ENCODE measurements at regions not wholly inside any gene's neighbourhood (a gene's known extent, or its start where the extent isn't known, plus 50 kb on each side); places are given as distances from the start of the nearest gene placed in this dataset.

DNA sequence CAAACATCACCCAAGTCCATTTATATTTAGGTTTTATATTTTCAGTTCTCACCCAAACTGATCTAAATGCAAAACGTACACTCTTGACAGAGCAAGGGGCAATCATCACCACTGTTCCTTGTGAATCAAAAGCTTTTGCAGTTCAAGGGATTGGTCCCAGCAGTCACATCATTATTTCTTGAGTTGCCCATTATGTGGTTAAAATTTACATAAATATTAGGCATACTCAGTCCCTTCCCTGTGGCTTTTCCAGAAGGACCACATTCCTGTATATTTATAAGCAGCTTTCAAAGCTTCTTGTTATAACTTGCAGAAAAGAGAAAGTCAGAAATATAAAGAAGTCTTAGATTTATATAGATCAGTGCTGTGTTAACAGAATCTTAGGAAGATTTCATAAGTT is 224.4 kb downstream of the CLCN4 start:
- no peak for DNase-seq (ENCODE audit: low read depth)
- H3K4me3 ChIP-seq (ENCODE audit: low read depth, low read length), result no peak overlapping the region

DNA sequence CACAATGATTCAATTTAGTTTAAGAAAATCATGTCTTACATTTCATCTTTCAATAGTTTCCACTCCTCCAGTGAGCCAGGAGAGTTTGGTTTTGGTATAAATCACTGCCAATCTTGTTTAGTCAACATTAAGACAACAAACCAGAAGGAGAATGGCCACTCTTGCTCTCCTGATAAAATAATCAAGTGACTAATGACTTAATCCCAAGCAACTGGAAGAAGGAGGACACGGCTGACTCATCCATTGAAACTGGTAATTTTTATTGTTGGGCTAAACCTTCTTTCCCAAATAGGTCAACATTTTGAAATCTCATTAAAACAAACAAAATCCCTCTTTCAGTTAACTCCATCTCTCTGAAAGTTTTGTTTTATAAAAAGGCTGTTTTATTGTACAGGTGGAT is 230.2 kb downstream of the CLCN4 start:
- H3K4me3 ChIP-seq (ENCODE audit: low read depth, low read length), result no peak overlapping the region
- DNase-seq (ENCODE audit: low read depth), result no peak

DNA sequence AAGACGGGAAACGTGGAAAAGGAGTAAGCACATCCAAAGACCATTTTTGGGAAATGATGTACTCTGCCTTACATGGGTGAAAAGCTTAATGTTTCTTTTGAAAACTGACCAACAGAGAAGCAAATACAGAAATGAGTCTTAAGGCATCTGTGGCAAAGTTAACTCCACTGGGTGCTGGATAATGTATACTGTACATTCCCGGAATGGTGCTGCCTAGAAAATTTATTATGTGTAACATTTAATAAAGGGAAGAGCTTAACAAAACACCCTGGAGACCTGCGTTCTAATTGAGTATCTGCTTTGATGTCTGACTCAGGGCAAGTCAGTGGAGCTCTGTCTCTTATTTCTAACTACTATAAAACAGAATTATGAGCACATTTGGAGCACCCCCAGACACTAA is 230.2 kb downstream of the MID1 start:
- no peak overlapping the region for H3K4me3 ChIP-seq (ENCODE audit: low read depth, low read length)
- DNase-seq (ENCODE audit: low read depth), result no peak

DNA sequence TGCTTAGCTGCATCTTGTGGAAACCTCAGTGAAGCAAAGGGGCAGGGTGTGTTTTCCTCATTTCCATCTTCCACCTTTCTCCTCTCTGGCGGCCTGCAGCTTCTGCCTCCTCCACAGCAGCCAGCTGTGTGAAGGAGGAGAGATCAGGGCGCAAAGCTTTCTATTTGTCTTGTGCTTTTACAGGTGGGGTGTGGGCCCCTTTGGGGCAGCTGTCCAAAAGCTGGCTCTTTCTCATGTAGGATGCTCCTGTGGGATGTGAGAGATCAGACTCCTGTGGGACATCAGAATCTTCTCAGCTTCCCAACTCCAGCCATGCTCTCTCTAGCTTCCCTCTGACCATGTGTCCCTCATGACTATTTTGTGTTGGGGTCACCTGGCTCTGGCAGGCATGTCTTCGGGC is 227.1 kb downstream of the MID1 start:
- DNase-seq (ENCODE audit: low read depth), result no peak
- no peak overlapping the region for H3K4me3 ChIP-seq (ENCODE audit: low read depth, low read length)

GRCh38 chrX:10393899-10394298 is 226.5 kb downstream of the MID1 start:
- no peak overlapping the region for H3K4me3 ChIP-seq (ENCODE audit: low read depth, low read length)
- DNase-seq (ENCODE audit: low read depth), result no peak

- no peak for DNase-seq (ENCODE audit: low read depth)
These were observed 225.2 kb downstream of the MID1 start for GRCh38 chrX:10395179-10395578.

More at GRCh38 chrX:10395179-10395578, 225.2 kb downstream of the MID1 start:
- H3K4me3 ChIP-seq (ENCODE audit: low read depth, low read length), result no peak overlapping the region
